K562 (cell line): ENCODE measurements at regions not wholly inside any gene's neighbourhood (a gene's known extent, or its start where the extent isn't known, plus 50 kb on each side); places are given as distances from the start of the nearest gene placed in this dataset.

Source experiments
- ATAC-seq: fragments of 200-7000 bp; cut with Tn5 transposase; 3 replicates; pipeline ENCODE4 v1.9.1; 2020; ENCODE audit warnings: moderate library complexity
- BruUV-seq: library from RNA; stranded (reverse); fragments of 400-500 nt; replicated peaks from 2 replicates; lab custom pipeline; 2021; lab: Mats Ljungman, UMichigan
- CTCF ChIA-PET: fragments of 300-600 bp; formaldehyde crosslinking; extraction: SDS; loops from one replicate; lab custom pipeline; 2021; ENCODE audit warnings: low intra/inter-chr PET ratio; lab: Yijun Ruan, JAX
- POLR2A ChIA-PET: fragments of 300-600, 350-650 bp; sonication (Branson Sonifier 250); formaldehyde crosslinking; extraction: SDS; loops from one replicate; lab custom pipeline; 2021; ENCODE audit warnings: antibody characterized with exemption, inconsistent platforms; lab: Yijun Ruan, JAX
- DNase-seq, 4 experiments: peaks; one replicate each; pipeline versions ENCODE4 v3.0.0 to v3.0.0-alpha.2; 2011 to 2018; ENCODE audit warnings: low spot score in 3 of 4, mixed read lengths in 3 of 4; ENCODE audit errors: extremely low read depth in 1 of 4
- FAIRE-seq: peaks from 2 replicates; lab custom pipeline; 2011; peaks lifted over from hg19 to GRCh38; lab: Jason Lieb, UNC
- H2AFZ ChIP-seq: 2 replicates; pipeline ENCODE4 v1.6.0; 2011; ENCODE audit warnings: low read depth, low read length, control low read depth, inconsistent platforms
- H3K27ac ChIP-seq: fragments of 200-600 bp; 3 replicates; pipeline ENCODE4 v1.8.0; 2011; ENCODE audit warnings: low read depth, mild to moderate bottlenecking, control low read depth, inconsistent platforms, low read length, moderate library complexity, mixed read lengths; ENCODE audit errors: extremely low read depth
- H3K27me3 ChIP-seq, 2 experiments: fragments of 300-600 bp in 1 of 2; 2 replicates in 1 of 2; 3 replicates in 1 of 2; pipeline versions ENCODE4 v1.6.0 to v1.8.0; 2011; ENCODE audit warnings: inconsistent platforms in 2 of 2, low read length in 2 of 2, mild to moderate bottlenecking in 1 of 2, mixed read lengths in 1 of 2, moderate library complexity in 1 of 2; ENCODE audit not compliant: control insufficient read depth in 2 of 2, insufficient read depth in 2 of 2
- H3K36me3 ChIP-seq: fragments of 300-600 bp; 3 replicates; pipeline ENCODE4 v1.8.0; 2011; ENCODE audit warnings: mild to moderate bottlenecking, low read length, inconsistent platforms; ENCODE audit not compliant: control insufficient read depth, insufficient read depth
- H3K4me1 ChIP-seq, 2 experiments: fragments of 200-600 bp in 1 of 2; replicated peaks in 1 of 2; 2 replicates in 1 of 2; 3 replicates in 1 of 2; pipeline versions ENCODE4 v1.5.1 to v1.8.0; 2011; ENCODE audit warnings: inconsistent platforms in 2 of 2, low read length in 2 of 2, mild to moderate bottlenecking in 1 of 2, mixed read lengths in 1 of 2, moderate library complexity in 1 of 2; ENCODE audit not compliant: control insufficient read depth in 2 of 2, insufficient read depth in 2 of 2
- H3K4me2 ChIP-seq: 2 replicates; pipeline ENCODE4 v1.6.1; 2011; ENCODE audit warnings: low read length, control low read depth, inconsistent platforms, mixed read lengths; ENCODE audit not compliant: insufficient read depth
- H3K4me3 ChIP-seq: fragments of 200-600 bp; sonication (generic), shearing (Covaris generic); 2 replicates; pipeline ENCODE4 v1.5.1; 2016; ENCODE audit warnings: control low read depth, inconsistent platforms
- H3K79me2 ChIP-seq: fragments of 200-600 bp; 3 replicates; pipeline ENCODE4 v1.8.0; 2011; ENCODE audit warnings: low read length, inconsistent platforms; ENCODE audit not compliant: control insufficient read depth, insufficient read depth
- H3K9ac ChIP-seq, 2 experiments: 2 replicates each; pipeline versions ENCODE4 v1.6.0 to v1.6.1; 2011; ENCODE audit warnings: low read depth in 2 of 2, low read length in 2 of 2, control low read depth in 1 of 2, inconsistent platforms in 1 of 2, mild to moderate bottlenecking in 1 of 2, mixed read lengths in 1 of 2; ENCODE audit not compliant: insufficient read depth in 1 of 2
- H3K9me1 ChIP-seq: one replicate; pipeline ENCODE4 v1.6.0; 2011; ENCODE audit warnings: inconsistent platforms, mild to moderate bottlenecking, low read length, moderate library complexity; ENCODE audit not compliant: control insufficient read depth, insufficient read depth
- H3K9me3 ChIP-seq: replicated peaks from 2 replicates; pipeline ENCODE4 v1.5.1; 2011; ENCODE audit warnings: low read depth, low read length, inconsistent platforms; ENCODE audit not compliant: control insufficient read depth, insufficient read depth
- H4K20me1 ChIP-seq: replicated peaks from 2 replicates; pipeline ENCODE4 v1.6.1; 2011; ENCODE audit warnings: low read length, inconsistent platforms, mixed read lengths; ENCODE audit not compliant: control insufficient read depth, insufficient read depth
- FIP1L1 ChIP-seq: fragments of 200-400 bp; formaldehyde crosslinking; IDR thresholded peaks from 2 replicates; pipeline ENCODE4 v1.6.1; 2018; ENCODE audit warnings: mild to moderate bottlenecking, low read depth, low read length; ENCODE audit not compliant: poor library complexity, severe bottlenecking
- KLF6 ChIP-seq: fragments of 250-450 bp; sonication (Bioruptor Pico); IDR thresholded peaks from 2 replicates; pipeline ENCODE4 v1.4.0; 2020; ENCODE audit warnings: mild to moderate bottlenecking, moderate library complexity, borderline replicate concordance
- MCM2 ChIP-seq: fragments of 450-650 bp; IDR thresholded peaks from 2 replicates; pipeline ENCODE4 v1.6.1; 2017; ENCODE audit warnings: low read depth, mild to moderate bottlenecking
- MYNN ChIP-seq, 2 experiments: sonication (generic); formaldehyde crosslinking in 1 of 2; IDR thresholded peaks; 2 replicates each; pipeline versions ENCODE4 v1.5.0 to v1.6.1; 2016 to 2020; ENCODE audit warnings: antibody characterized with exemption in 1 of 2, missing genetic modification reagents in 1 of 2
- PHF8 ChIP-seq: fragments of 200-600 bp; sonication (generic); IDR thresholded peaks from 2 replicates; pipeline ENCODE4 v1.6.1; 2012; ENCODE audit warnings: mixed run types, mild to moderate bottlenecking, inconsistent platforms, low read length, moderate library complexity, borderline replicate concordance
- TBP ChIP-seq: optimal IDR thresholded peaks from 2 replicates; pipeline ENCODE3; 2011; ENCODE audit warnings: low read depth, low read length, improper control_type of control experiment
- TCFL5 ChIP-seq: fragments of 250-450 bp; sonication (Bioruptor Pico); conservative IDR thresholded peaks from 2 replicates; pipeline ENCODE4 v1.6.1; 2021; ENCODE audit warnings: mild to moderate bottlenecking, moderate library complexity, matching md5 sums
- WGBS: fragments of 100-300 bp; shearing (Covaris generic); methylation state at CpG from one replicate; pipeline ENCODE4 v1.1.6; 2016; ENCODE audit warnings: low coverage, mixed read lengths; ENCODE audit not compliant: insufficient coverage; ENCODE audit errors: missing lambda C conversion rate; 5-methylcytosine and 5-hydroxymethylcytosine counted together
- in situ Hi-C: fragments of 300-500 bp; cut with MboI; formaldehyde crosslinking; loops from 4 replicates; pipeline ENCODE4 v1.15.0; 2018; ENCODE audit warnings: inconsistent platforms, mixed read lengths
- intact Hi-C: fragments of 100-400 bp; cut with micrococcal nuclease; formaldehyde crosslinking; loops from 2 replicates; pipeline ENCODE4 v1.14.2; 2022

- no TSS peak for BruUV-seq
- no peak for FAIRE-seq
- intact Hi-C loops (no loop called here), in situ Hi-C loops (no loop called here)
- H3K27ac ChIP-seq = no peak overlapping the region
- ChIA-PET POLR2A (interaction anchor here (0.7 kb wide), 1 partner anchor 98 kb away, joined by 3 read pairs; no protein-coding TSS in a partner anchor), CTCF (no interaction called here)
- no peak overlapping the region for H3K9ac ChIP-seq
- no peaks in the 10 kb centered on the region for H3K27me3 ChIP-seq
- no peaks in the 10 kb centered on the region; the same call in 1 of the 2 replicates for H3K9me3 ChIP-seq
- no peaks in the 10 kb centered on the region for H3K79me2 ChIP-seq
- no peak for ATAC-seq
- no peaks in the 10 kb centered on the region for H3K9me1 ChIP-seq
- H3K36me3 ChIP-seq = no peaks in the 10 kb centered on the region
- no peak overlapping the region for H3K4me3 ChIP-seq
- H3K4me2 ChIP-seq = no peak overlapping the region
- no peaks in the 10 kb centered on the region for H4K20me1 ChIP-seq
- DNase-seq = no peak
- H2AFZ ChIP-seq = no peak overlapping the region
- no peaks in the 10 kb centered on the region for H3K4me1 ChIP-seq
- TF ChIP-seq KLF6 (no peak), TBP (no peak), FIP1L1 (no peak), MCM2 (no peak), MYNN (IDR thresholded peaks at IDR 0.05) (no peak), MYNN (CRISPR knock-in tag; IDR thresholded peaks at IDR 0.05) (no peak)
- 0% methylated on average over 1 of the region's 1 CpG for WGBS
These were observed 817.2 kb downstream of the FAM181B start for GRCh38 chr11:81916451-81916850.

GRCh38 chr11:81915045-81915444, 818.6 kb downstream of the FAM181B start:
- Histone ChIP-seq H3K79me2 (no peaks in the 10 kb centered on the region), H3K27ac (no peak overlapping the region), H3K4me3 (no peak overlapping the region), H3K4me1 (no peaks in the 10 kb centered on the region), H3K9ac (no peak overlapping the region), H3K9me3 (no peaks in the 10 kb centered on the region; the same call in 1 of the 2 replicates), H3K9me1 (no peaks in the 10 kb centered on the region), H4K20me1 (no peaks in the 10 kb centered on the region), H3K4me2 (no peak overlapping the region), H3K36me3 (no peaks in the 10 kb centered on the region), H3K27me3 (no peaks in the 10 kb centered on the region), H2AFZ (no peak overlapping the region)
- ChIA-PET POLR2A (no interaction called here), CTCF (no interaction called here)
- TF ChIP-seq PHF8 (no peak), TCFL5 (CRISPR knock-in tag) (no peak)
- in situ Hi-C loops (no loop called here), intact Hi-C loops (no loop called here)
- FAIRE-seq (no peak), ATAC-seq (no peak), DNase-seq (no peak)
- BruUV-seq = no TSS peak
